Vagina (tissue), 2 donors: ENCODE measurements at regions not wholly inside any gene's neighbourhood (a gene's known extent, or its start where the extent isn't known, plus 50 kb on each side); places are given as distances from the start of the nearest gene placed in this dataset.

Source experiments
- DNase-seq, 2 donors: peaks; one replicate each; pipeline ENCODE4 v3.0.0-alpha.2; 2017; ENCODE audit errors: extremely low spot score in 2 of 2
- H3K27ac ChIP-seq: fragments of 200-600 bp; sonication (generic); one replicate; pipeline ENCODE4 v1.5.1; 2019
- H3K27me3 ChIP-seq: fragments of 200-600 bp; sonication (generic); one replicate; pipeline ENCODE4 v1.5.1; 2019
- H3K36me3 ChIP-seq, 2 donors: fragments of 200-600 bp; sonication (generic); one replicate each; pipeline ENCODE4 v1.5.1; 2017 to 2019
- H3K4me1 ChIP-seq: fragments of 200-600 bp; sonication (generic); one replicate; pipeline ENCODE4 v1.5.1; 2019
- H3K4me3 ChIP-seq, 2 donors: fragments of 200-600 bp; sonication (generic); 1 replicate in 1 of 2; 2 replicates in 1 of 2; pipeline ENCODE4 v1.5.1; 2016 to 2019
- H3K9me3 ChIP-seq: fragments of 200-600 bp; sonication (generic); one replicate; pipeline ENCODE4 v1.5.1; 2019
- POLR2A ChIP-seq, 2 donors: fragments of 450-650 bp; IDR thresholded peaks; one replicate each; pipeline ENCODE4 v1.6.1; 2017; ENCODE audit warnings: antibody characterized with exemption in 2 of 2, mild to moderate bottlenecking in 2 of 2, moderate library complexity in 2 of 2
- POLR2AphosphoS5 ChIP-seq, 2 donors: sonication (generic); formaldehyde crosslinking; IDR thresholded peaks; one replicate each; pipeline ENCODE4 v1.9.0; 2017; ENCODE audit warnings: antibody characterized with exemption in 2 of 2, mild to moderate bottlenecking in 2 of 2, low read depth in 1 of 2; ENCODE audit not compliant: insufficient read depth in 1 of 2
- intact Hi-C: fragments of 100-400 bp; cut with DNase I; formaldehyde crosslinking; loops from one replicate; pipeline ENCODE4 v1.15.1; 2023
- TF ChIP-seq, protein P1 (sequence below), 3 experiments: fragments of 450-650 bp in 2 of 3; fragments of 200-600 bp in 1 of 3; sonication (generic) in 1 of 3; IDR thresholded peaks; one replicate each; pipeline ENCODE4 v1.5.1; 2017 to 2019; ENCODE audit warnings: antibody characterized with exemption in 3 of 3, mild to moderate bottlenecking in 2 of 3, moderate library complexity in 2 of 3

DNA sequence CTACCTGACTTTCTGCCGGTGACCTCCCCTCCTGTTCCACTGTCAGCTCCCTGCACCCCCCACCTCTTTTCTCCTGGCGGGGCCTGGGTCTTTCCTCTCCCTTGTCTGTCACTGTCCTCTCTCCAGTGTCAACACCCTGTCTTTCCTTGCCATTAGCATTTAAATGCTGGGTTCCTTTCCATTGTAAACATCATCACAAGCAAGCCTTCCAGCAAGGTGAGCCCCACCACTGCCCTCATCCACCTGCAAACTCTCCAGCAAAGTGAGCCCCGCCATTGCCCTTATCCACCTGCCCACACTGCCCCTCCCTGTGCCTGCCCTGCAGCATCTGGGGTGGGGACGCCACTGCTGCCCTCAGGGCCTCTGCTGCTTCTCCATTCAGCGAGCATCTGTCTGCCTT, 195.0 kb downstream of the ENGASE start:
- Histone ChIP-seq H3K4me3 (no peak overlapping the region), H3K27ac (no peak overlapping the region), H3K4me1 (no peaks in the 10 kb centered on the region), H3K36me3 (no peaks in the 10 kb centered on the region), H3K27me3 (no peaks in the 10 kb centered on the region), H3K9me3 (no peaks in the 10 kb centered on the region)
- intact Hi-C loops, result no loop called here
- no peak for DNase-seq
- TF ChIP-seq POLR2A (IDR thresholded peaks at IDR 0.05) (no peak), POLR2AphosphoS5 (IDR thresholded peaks at IDR 0.05; ENCODE audit: insufficient read depth in 1 of 2, low read depth in 1 of 2) (no peak)
- TF ChIP-seq, protein P1, sequence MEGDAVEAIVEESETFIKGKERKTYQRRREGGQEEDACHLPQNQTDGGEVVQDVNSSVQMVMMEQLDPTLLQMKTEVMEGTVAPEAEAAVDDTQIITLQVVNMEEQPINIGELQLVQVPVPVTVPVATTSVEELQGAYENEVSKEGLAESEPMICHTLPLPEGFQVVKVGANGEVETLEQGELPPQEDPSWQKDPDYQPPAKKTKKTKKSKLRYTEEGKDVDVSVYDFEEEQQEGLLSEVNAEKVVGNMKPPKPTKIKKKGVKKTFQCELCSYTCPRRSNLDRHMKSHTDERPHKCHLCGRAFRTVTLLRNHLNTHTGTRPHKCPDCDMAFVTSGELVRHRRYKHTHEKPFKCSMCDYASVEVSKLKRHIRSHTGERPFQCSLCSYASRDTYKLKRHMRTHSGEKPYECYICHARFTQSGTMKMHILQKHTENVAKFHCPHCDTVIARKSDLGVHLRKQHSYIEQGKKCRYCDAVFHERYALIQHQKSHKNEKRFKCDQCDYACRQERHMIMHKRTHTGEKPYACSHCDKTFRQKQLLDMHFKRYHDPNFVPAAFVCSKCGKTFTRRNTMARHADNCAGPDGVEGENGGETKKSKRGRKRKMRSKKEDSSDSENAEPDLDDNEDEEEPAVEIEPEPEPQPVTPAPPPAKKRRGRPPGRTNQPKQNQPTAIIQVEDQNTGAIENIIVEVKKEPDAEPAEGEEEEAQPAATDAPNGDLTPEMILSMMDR (IDR thresholded peaks at IDR 0.05), result no peak

DNA sequence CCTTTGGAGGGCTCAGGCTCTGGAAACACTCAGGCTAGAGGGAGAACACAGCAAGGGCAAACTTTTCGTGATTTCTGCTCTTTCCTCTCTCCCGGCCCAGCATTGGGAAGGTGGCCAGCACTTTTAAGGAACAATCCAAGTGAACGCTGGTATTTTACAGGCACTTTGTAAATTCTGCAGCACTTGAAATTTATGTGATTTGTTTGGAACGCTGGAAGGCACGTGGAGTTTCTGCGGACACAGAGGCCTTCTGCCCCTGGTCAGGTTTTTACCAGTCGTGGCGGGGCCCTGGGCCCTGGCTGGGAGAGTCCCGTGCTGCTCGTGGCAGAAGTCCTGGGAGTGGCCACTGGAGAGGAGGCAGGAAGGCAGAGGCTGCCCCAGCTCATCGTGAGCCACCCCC, 188.6 kb downstream of the ENGASE start:
- no peaks in the 10 kb centered on the region for H3K36me3 ChIP-seq
- H3K27me3 ChIP-seq, result no peaks in the 10 kb centered on the region
- intact Hi-C loops, result no loop called here

DNA sequence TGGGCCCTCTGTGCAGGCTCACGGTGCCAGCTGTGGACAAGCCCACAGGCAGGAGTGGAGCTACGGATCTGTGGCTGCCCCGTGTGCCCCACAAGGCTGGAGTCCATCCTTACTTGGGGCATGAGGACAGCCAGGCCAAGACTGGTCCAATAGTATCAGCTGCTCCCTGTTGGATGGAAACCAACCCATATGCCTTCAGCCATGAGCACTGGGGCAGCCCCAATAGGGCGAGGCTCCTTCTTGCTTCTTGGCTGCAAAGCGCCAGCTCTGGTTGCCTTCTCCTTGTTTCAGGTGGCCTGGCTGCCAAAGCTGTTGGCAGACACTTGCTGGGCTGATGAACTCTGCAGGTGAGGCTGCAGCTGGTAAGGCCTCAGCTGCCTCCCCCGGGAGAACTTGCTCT, 188.0 kb downstream of the ENGASE start:
- no peak for TF ChIP-seq POLR2A (IDR thresholded peaks at IDR 0.05)
- TF ChIP-seq, protein P1 (IDR thresholded peaks at IDR 0.05), result no peak
- Histone ChIP-seq H3K27me3 (no peaks in the 10 kb centered on the region), H3K4me3 (no peak overlapping the region), H3K36me3 (no peaks in the 10 kb centered on the region), H3K27ac (no peak overlapping the region), H3K4me1 (no peaks in the 10 kb centered on the region), H3K9me3 (no peaks in the 10 kb centered on the region)
- intact Hi-C loops, result no loop called here
- no peak for DNase-seq

More for the DNA sequence above, 188.6 kb downstream of the ENGASE start:
- H3K27ac ChIP-seq, result no peak overlapping the region
- no peaks in the 10 kb centered on the region for H3K9me3 ChIP-seq
- TF ChIP-seq, protein P1 (IDR thresholded peaks at IDR 0.05), result no peak
- TF ChIP-seq POLR2A (IDR thresholded peaks at IDR 0.05) (no peak), POLR2AphosphoS5 (IDR thresholded peaks at IDR 0.05; ENCODE audit: insufficient read depth in 1 of 2, low read depth in 1 of 2) (no peak)
- H3K4me3 ChIP-seq, result no peak overlapping the region
- H3K4me1 ChIP-seq, result no peaks in the 10 kb centered on the region
- no peak for DNase-seq

DNA sequence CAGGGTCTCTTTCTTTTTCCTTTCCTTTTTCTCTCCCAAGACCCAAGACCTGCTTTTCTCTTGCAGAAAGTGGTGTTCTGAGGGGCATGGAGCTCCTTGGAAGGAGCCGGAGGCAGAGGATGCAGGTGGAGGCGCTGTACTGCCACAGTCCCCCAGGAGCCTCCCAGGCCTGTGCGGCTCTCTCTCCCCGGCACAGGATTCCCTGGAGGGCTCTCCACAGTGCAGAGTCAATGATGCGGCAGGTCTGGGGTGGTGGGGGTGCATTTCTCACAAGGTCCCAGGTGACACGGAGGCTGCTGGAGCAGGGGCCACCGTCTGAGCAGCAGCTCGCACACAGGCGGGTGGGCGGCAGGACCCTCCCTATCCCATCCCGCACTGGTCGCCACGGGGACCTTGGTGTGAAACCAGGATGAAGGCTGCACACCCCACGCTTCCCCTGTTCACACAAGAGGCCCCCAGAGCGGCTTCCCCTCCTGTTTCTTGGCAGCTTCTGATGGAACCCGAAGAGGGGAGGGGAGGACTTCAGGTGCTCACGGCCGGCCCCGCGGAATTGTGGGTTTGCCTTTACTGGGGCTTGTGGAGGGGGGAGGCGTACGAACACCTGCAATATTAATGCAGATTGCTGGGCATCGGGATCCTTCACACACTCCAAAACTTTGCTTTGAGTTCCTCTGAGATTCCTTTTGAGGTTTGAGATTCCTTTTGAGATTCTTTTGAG, 186.9 kb downstream of the ENGASE start:
- no peak for DNase-seq
- Histone ChIP-seq H3K36me3 (no peaks in the 10 kb centered on the region), H3K4me1 (no peaks in the 10 kb centered on the region), H3K9me3 (no peaks in the 10 kb centered on the region), H3K27me3 (no peaks in the 10 kb centered on the region), H3K27ac (no peak overlapping the region), H3K4me3 (no peak overlapping the region)
- TF ChIP-seq, protein P1 (IDR thresholded peaks at IDR 0.05), result no peak
- TF ChIP-seq POLR2A (IDR thresholded peaks at IDR 0.05), result no peak
- TF ChIP-seq POLR2AphosphoS5 (IDR thresholded peaks at IDR 0.05; ENCODE audit: insufficient read depth in 1 of 2, low read depth in 1 of 2), result no peak
- intact Hi-C loops, result no loop called here

DNA sequence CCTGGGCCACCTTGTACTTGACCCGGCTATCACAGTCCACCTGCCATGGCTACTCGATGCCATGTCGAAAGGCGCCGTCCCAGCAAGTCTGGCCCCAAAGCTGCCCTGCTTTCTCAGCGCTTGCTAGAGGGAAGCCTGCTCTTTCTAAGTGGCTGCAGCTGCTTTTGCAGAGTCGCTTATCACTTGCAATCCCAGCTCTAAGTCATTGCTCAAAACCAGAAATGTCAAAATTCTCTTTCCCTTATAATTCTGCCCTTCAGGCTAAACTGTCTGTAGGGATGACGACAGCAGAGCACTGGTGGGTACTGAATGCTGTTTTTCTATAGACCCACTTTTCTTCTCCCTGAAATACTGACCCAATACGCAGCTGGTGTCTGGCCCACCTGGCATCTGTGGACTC, 184.2 kb downstream of the ENGASE start:
- intact Hi-C loops, result no loop called here
- H3K4me1 ChIP-seq, result no peaks in the 10 kb centered on the region
- no peak overlapping the region for H3K4me3 ChIP-seq
- H3K27me3 ChIP-seq, result no peaks in the 10 kb centered on the region
- H3K36me3 ChIP-seq, result no peaks in the 10 kb centered on the region
- DNase-seq, result no peak
- H3K9me3 ChIP-seq, result no peaks in the 10 kb centered on the region
- TF ChIP-seq, protein P1 (IDR thresholded peaks at IDR 0.05), result no peak
- TF ChIP-seq POLR2A (IDR thresholded peaks at IDR 0.05) (no peak), POLR2AphosphoS5 (IDR thresholded peaks at IDR 0.05; ENCODE audit: insufficient read depth in 1 of 2, low read depth in 1 of 2) (no peak)
- no peak overlapping the region for H3K27ac ChIP-seq
